Testis (tissue), 2 donors: ENCODE measurements at regions not wholly inside any gene's neighbourhood (a gene's known extent, or its start where the extent isn't known, plus 50 kb on each side); places are given as distances from the start of the nearest gene placed in this dataset.

Source experiments
- CTCF ChIP-seq, 3 experiments: fragments of 450-650 bp in 2 of 3; fragments of 200-600 bp in 1 of 3; sonication (generic) in 1 of 3; IDR thresholded peaks; one replicate each; pipeline ENCODE4 v1.5.1; 2016 to 2019; ENCODE audit warnings: antibody characterized with exemption in 3 of 3, mild to moderate bottlenecking in 2 of 3, moderate library complexity in 1 of 3
- POLR2A ChIP-seq: fragments of 450-650 bp; IDR thresholded peaks from one replicate; pipeline ENCODE4 v1.6.1; 2017; ENCODE audit warnings: antibody characterized with exemption, mild to moderate bottlenecking, moderate library complexity

- no peak for TF ChIP-seq POLR2A
- no peak for TF ChIP-seq CTCF (IDR thresholded peaks at IDR 0.05)
Observed at GRCh38 chr18:11541179-11541578, 68.2 kb upstream of the SLC35G4 start.
